Uterus (tissue), 2 donors: ENCODE measurements at regions not wholly inside any gene's neighbourhood (a gene's known extent, or its start where the extent isn't known, plus 50 kb on each side); places are given as distances from the start of the nearest gene placed in this dataset.

Source experiments
- POLR2A ChIP-seq, 2 donors: fragments of 450-650 bp; IDR thresholded peaks; one replicate each; pipeline ENCODE4 v1.6.1; 2016; ENCODE audit warnings: antibody characterized with exemption in 2 of 2, mild to moderate bottlenecking in 1 of 2, moderate library complexity in 1 of 2
- TF ChIP-seq, protein P1 (sequence below), 4 experiments: fragments of 200-600 bp in 2 of 4; fragments of 450-650 bp in 2 of 4; sonication (generic) in 2 of 4; IDR thresholded peaks; one replicate each; pipeline ENCODE4 v1.5.1; 2016 to 2019; ENCODE audit warnings: antibody characterized with exemption in 4 of 4, mild to moderate bottlenecking in 2 of 4, moderate library complexity in 1 of 4

DNA sequence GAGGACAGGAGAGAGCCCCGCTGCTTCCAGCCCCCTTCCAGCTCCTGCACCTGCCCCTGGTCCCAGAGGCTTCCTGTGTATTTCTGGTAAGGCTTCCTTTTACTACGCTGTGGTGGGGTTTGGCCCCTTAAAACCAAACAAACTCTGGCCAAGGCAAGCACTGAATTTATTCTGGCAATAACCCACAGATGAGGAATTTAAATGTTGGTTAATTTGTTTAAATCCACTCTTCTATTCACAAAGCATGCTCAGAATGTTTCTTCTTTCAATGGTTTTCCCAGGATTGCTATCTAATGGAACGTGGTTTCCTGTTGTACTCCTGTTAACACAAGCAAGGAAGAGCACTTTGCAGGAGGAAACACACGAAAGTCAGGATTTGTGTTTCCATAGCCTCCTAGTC is 236.5 kb upstream of the FOXQ1 start:
- TF ChIP-seq, protein P1, sequence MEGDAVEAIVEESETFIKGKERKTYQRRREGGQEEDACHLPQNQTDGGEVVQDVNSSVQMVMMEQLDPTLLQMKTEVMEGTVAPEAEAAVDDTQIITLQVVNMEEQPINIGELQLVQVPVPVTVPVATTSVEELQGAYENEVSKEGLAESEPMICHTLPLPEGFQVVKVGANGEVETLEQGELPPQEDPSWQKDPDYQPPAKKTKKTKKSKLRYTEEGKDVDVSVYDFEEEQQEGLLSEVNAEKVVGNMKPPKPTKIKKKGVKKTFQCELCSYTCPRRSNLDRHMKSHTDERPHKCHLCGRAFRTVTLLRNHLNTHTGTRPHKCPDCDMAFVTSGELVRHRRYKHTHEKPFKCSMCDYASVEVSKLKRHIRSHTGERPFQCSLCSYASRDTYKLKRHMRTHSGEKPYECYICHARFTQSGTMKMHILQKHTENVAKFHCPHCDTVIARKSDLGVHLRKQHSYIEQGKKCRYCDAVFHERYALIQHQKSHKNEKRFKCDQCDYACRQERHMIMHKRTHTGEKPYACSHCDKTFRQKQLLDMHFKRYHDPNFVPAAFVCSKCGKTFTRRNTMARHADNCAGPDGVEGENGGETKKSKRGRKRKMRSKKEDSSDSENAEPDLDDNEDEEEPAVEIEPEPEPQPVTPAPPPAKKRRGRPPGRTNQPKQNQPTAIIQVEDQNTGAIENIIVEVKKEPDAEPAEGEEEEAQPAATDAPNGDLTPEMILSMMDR (IDR thresholded peaks at IDR 0.05) = no peak
- TF ChIP-seq POLR2A (IDR thresholded peaks at IDR 0.05) = no peak
